Gastrocnemius medialis (tissue), 4 donors: ENCODE measurements at regions not wholly inside any gene's neighbourhood (a gene's known extent, or its start where the extent isn't known, plus 50 kb on each side); places are given as distances from the start of the nearest gene placed in this dataset.

Source experiments
- POLR2A ChIP-seq, 2 donors: fragments of 450-650 bp; IDR thresholded peaks; one replicate each; pipeline ENCODE4 v1.6.1; 2017; ENCODE audit warnings: antibody characterized with exemption in 2 of 2, mild to moderate bottlenecking in 2 of 2, moderate library complexity in 2 of 2
- TF ChIP-seq, protein P1 (sequence below), 5 experiments: fragments of 450-650 bp in 3 of 5; fragments of 200-600 bp in 2 of 5; sonication (generic) in 2 of 5; IDR thresholded peaks in 4 of 5; conservative IDR thresholded peaks in 1 of 5; 1 replicate in 4 of 5; 2 replicates in 1 of 5; pipeline ENCODE4 v1.5.1; 2016 to 2019; ENCODE audit warnings: antibody characterized with exemption in 5 of 5, mild to moderate bottlenecking in 3 of 5, moderate library complexity in 3 of 5

DNA sequence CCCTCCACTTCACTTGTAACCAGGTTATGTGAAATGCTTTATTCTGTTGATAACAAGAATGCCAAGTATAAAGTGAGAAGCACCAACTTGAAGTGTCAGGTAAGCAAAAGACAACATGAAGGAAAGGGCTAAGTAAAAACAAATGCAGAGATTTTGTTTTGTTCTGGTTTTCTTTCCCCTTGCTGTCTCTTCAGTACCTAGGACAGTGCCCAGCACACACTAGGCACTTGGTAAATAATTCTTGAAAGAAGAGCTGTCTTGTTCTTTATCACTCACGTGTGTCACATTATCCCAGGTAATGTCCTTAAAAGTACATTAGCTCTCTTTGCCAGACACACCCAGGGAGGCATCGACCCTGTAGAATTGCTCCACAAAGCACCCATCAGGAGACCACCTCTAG is 350.0 kb upstream of the IRAK1BP1 start:
- TF ChIP-seq, protein P1, sequence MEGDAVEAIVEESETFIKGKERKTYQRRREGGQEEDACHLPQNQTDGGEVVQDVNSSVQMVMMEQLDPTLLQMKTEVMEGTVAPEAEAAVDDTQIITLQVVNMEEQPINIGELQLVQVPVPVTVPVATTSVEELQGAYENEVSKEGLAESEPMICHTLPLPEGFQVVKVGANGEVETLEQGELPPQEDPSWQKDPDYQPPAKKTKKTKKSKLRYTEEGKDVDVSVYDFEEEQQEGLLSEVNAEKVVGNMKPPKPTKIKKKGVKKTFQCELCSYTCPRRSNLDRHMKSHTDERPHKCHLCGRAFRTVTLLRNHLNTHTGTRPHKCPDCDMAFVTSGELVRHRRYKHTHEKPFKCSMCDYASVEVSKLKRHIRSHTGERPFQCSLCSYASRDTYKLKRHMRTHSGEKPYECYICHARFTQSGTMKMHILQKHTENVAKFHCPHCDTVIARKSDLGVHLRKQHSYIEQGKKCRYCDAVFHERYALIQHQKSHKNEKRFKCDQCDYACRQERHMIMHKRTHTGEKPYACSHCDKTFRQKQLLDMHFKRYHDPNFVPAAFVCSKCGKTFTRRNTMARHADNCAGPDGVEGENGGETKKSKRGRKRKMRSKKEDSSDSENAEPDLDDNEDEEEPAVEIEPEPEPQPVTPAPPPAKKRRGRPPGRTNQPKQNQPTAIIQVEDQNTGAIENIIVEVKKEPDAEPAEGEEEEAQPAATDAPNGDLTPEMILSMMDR (IDR thresholded peaks at IDR 0.05 in 4 of 5, conservative IDR thresholded peaks at IDR 0.05 in 1 of 5): no peak
- TF ChIP-seq POLR2A (IDR thresholded peaks at IDR 0.05): no peak
